Endothelial cell (in vitro differentiated cells): ENCODE measurements at regions not wholly inside any gene's neighbourhood (a gene's known extent, or its start where the extent isn't known, plus 50 kb on each side); places are given as distances from the start of the nearest gene placed in this dataset.

Experiments used
- DNase-seq: peaks from one replicate; pipeline ENCODE4 v3.0.0; 2021; ENCODE audit warnings: low spot score
- H3K27ac Mint-ChIP-seq: one replicate; pipeline ENCODE4 v1.8.0; 2021; ENCODE audit warnings: mixed read lengths, inconsistent platforms; ENCODE audit not compliant: unreplicated experiment
- H3K27me3 Mint-ChIP-seq: one replicate; pipeline ENCODE4 v1.8.0; 2021; ENCODE audit warnings: mild to moderate bottlenecking, moderate library complexity, mixed read lengths, inconsistent platforms; ENCODE audit not compliant: unreplicated experiment
- H3K36me3 Mint-ChIP-seq: one replicate; pipeline ENCODE4 v1.8.0; 2021; ENCODE audit warnings: mild to moderate bottlenecking, low read depth, mixed read lengths, inconsistent platforms; ENCODE audit not compliant: unreplicated experiment
- H3K4me1 Mint-ChIP-seq: one replicate; pipeline ENCODE4 v1.8.0; 2021; ENCODE audit warnings: mild to moderate bottlenecking, mixed read lengths, inconsistent platforms; ENCODE audit not compliant: unreplicated experiment
- H3K4me3 Mint-ChIP-seq: one replicate; pipeline ENCODE4 v1.8.0; 2021; ENCODE audit warnings: mild to moderate bottlenecking, mixed read lengths, inconsistent platforms; ENCODE audit not compliant: unreplicated experiment
- H3K9me3 Mint-ChIP-seq: one replicate; pipeline ENCODE4 v1.8.0; 2021; ENCODE audit warnings: mixed read lengths, inconsistent platforms; ENCODE audit not compliant: unreplicated experiment
- TF ChIP-seq, protein P1 (sequence below): fragments of 200-600 bp; sonication (generic); IDR thresholded peaks from one replicate; pipeline ENCODE4 v1.5.0; 2021; ENCODE audit warnings: antibody characterized with exemption; ENCODE audit not compliant: unreplicated experiment

DNA sequence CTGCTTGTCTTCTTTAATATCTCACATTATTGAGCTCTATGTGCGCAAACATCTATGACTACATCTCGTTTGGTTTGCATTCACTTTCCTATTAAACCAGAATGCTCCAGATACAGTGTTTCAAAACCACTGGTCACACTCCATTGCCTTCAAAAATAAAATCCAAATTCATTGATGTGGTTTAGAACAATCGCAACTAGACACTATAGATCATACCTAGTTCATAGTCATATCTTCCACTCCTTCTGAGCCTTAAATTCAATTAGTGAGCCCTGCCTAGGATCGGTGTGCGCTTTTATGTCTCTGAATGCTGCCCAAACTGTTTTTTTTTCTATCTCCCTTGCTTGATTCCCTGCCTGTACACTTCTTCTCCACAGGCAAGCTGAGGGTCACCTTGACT, 238.5 kb upstream of the RGPD4 start:
- Mint-ChIP-seq H3K9me3 (no peaks in the 10 kb centered on the region), H3K27ac (no peak overlapping the region), H3K4me1 (peaks cover 16% of the 10 kb centered on the region), H3K27me3 (no peaks in the 10 kb centered on the region), H3K36me3 (no peaks in the 10 kb centered on the region), H3K4me3 (no peak overlapping the region)
- TF ChIP-seq, protein P1, sequence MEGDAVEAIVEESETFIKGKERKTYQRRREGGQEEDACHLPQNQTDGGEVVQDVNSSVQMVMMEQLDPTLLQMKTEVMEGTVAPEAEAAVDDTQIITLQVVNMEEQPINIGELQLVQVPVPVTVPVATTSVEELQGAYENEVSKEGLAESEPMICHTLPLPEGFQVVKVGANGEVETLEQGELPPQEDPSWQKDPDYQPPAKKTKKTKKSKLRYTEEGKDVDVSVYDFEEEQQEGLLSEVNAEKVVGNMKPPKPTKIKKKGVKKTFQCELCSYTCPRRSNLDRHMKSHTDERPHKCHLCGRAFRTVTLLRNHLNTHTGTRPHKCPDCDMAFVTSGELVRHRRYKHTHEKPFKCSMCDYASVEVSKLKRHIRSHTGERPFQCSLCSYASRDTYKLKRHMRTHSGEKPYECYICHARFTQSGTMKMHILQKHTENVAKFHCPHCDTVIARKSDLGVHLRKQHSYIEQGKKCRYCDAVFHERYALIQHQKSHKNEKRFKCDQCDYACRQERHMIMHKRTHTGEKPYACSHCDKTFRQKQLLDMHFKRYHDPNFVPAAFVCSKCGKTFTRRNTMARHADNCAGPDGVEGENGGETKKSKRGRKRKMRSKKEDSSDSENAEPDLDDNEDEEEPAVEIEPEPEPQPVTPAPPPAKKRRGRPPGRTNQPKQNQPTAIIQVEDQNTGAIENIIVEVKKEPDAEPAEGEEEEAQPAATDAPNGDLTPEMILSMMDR, result no peak
- no peak for DNase-seq

DNA sequence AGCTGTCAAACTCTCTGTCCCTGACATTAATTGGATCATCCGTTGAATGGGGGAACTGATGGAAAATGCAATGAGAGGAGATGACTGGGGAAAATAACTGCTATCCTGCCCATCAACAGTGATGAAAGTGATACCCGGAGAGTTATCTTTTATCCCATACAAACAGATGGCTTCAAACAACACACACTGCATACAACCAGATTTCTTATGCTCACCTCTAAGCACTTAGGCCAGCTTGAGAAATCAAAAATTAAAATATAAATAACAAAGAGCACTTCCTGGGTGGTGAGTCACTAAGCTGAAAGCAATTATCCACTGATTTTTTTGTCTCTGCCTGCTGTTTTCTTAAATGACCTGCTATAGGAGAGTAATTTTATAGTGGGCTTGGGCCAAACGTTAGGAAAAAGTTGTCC, 237.6 kb upstream of the RGPD4 start:
- no peak overlapping the region for H3K4me3 Mint-ChIP-seq
- H3K9me3 Mint-ChIP-seq, result no peaks in the 10 kb centered on the region
- peaks cover 17% of the 10 kb centered on the region for H3K4me1 Mint-ChIP-seq
- H3K27ac Mint-ChIP-seq, result no peak overlapping the region
- TF ChIP-seq, protein P1, result no peak
- no peaks in the 10 kb centered on the region for H3K27me3 Mint-ChIP-seq
- H3K36me3 Mint-ChIP-seq, result no peaks in the 10 kb centered on the region
- no peak for DNase-seq

DNA sequence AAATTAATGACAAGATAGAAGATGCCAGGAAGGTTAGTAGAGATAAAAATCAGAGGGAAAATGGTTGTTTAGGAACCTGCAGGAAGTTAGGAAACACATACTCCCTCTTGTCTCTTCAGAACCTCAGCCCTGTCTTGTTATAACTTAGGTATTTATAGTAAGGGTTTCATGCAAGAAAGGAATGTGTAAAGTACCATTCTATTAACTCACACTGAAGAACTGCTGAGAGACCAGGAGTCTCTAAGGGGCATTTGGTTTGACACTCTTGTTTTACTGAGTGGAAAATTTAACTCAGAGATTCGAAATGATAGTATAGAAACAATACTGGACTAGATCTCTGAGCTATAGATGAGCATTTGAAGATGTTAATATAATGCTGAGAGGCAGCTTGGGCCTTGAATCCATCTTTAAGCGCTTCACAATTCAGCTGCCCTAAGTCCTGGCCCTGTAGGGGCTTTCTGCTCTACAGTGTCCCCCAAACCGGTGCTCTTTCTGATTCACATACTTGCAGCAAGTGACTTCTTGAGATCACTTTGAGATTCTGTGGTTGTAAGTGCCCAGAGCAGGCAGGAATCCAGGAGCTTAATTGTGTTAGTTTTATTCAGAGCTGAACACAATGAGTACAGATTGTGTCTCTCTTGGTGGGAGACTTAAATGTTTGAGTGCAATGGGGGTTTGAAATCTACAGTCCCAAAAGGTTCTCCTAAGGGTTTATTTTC, 235.0 kb upstream of the RGPD4 start:
- TF ChIP-seq, protein P1, result no peak
- Mint-ChIP-seq H3K27me3 (no peaks in the 10 kb centered on the region), H3K36me3 (no peaks in the 10 kb centered on the region), H3K4me1 (peaks cover 26% of the 10 kb centered on the region), H3K9me3 (no peaks in the 10 kb centered on the region), H3K4me3 (no peak overlapping the region), H3K27ac (no peak overlapping the region)
- no peak for DNase-seq

DNA sequence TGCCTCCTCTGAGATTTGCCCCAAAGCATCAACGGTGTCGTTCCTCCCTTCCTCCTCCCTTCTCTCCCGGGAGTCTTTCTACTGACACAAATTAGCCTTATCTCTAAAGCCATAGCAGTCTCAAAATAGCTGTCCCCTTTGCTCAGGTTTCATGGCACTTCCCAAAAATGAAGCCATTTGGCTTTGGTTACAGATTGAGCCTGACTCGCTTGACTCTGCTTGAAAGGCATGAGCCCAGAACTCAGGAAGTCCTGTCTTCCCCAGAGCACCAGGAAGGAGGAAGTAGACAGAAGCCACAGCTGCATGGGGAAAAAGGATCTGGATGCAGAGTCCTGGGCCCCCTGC, 234.4 kb upstream of the RGPD4 start:
- peak overlapping the region; percentile 22 for H3K27ac Mint-ChIP-seq
- H3K4me1 Mint-ChIP-seq, result peaks cover 26% of the 10 kb centered on the region
- TF ChIP-seq, protein P1, result no peak
- H3K36me3 Mint-ChIP-seq, result no peaks in the 10 kb centered on the region
- H3K27me3 Mint-ChIP-seq, result no peaks in the 10 kb centered on the region
- H3K9me3 Mint-ChIP-seq, result no peaks in the 10 kb centered on the region
- DNase-seq, result no peak
- no peak overlapping the region for H3K4me3 Mint-ChIP-seq

DNA sequence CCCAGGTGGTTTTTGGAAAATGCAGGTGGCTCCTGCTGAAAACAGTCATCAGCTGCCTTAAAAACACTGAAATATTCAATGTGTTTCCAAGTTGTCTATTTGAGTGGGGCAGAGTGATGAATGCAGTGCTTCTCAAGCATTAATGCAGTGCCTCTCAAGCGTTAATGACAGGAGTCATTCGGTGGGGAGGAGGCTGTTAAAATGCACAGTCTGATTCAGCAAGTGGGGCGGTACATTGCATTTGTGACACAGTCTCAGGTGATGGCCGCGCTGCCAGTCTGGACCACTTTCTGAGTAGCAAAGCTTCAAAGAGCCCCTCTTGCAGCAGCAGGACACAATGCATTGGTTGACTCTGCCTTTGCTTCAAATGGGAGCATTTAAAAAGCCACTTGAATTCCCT, 231.4 kb upstream of the RGPD4 start:
- H3K36me3 Mint-ChIP-seq, result no peaks in the 10 kb centered on the region
- no peak overlapping the region for H3K27ac Mint-ChIP-seq
- DNase-seq, result no peak
- TF ChIP-seq, protein P1, result no peak
- H3K9me3 Mint-ChIP-seq, result no peaks in the 10 kb centered on the region
- H3K4me3 Mint-ChIP-seq, result no peak overlapping the region
- peaks cover 26% of the 10 kb centered on the region for H3K4me1 Mint-ChIP-seq
- no peaks in the 10 kb centered on the region for H3K27me3 Mint-ChIP-seq
